CD4-positive, CD25-positive, alpha-beta regulatory T cell (primary cell): ENCODE measurements at regions not wholly inside any gene's neighbourhood (a gene's known extent, or its start where the extent isn't known, plus 50 kb on each side); places are given as distances from the start of the nearest gene placed in this dataset.
A peak's percentile ranks its signal among the peaks of the same experiment; 100 is the strongest.

Source experiments
- ATAC-seq, 2 donors: fragments of 150-1000 bp; cut with Tn5 transposase; one replicate each; pipeline ENCODE4 v1.10.0; 2021; ENCODE audit warnings: low read depth in 2 of 2, moderate number of reproducible peaks in 2 of 2, moderate library complexity in 1 of 2
- DNase-seq, 3 donors: peaks; one replicate each; pipeline versions ENCODE4 v3.0.0 to v3.0.0-alpha.2; 2012 to 2022; ENCODE audit warnings: mixed read lengths in 1 of 3
- H3K27ac ChIP-seq: one replicate; pipeline ENCODE4 v1.7.0; 2013; ENCODE audit warnings: mild to moderate bottlenecking, low read length; ENCODE audit not compliant: insufficient read depth, poor library complexity, severe bottlenecking
- H3K27me3 ChIP-seq: one replicate; pipeline ENCODE4 v1.7.0; 2013; ENCODE audit warnings: low read length; ENCODE audit not compliant: control insufficient read depth, insufficient read depth
- H3K36me3 ChIP-seq: one replicate; pipeline ENCODE4 v1.7.0; 2013; ENCODE audit warnings: mild to moderate bottlenecking, low read length, moderate library complexity; ENCODE audit not compliant: control insufficient read depth, insufficient read depth
- H3K4me1 ChIP-seq: 2 replicates; pipeline ENCODE4 v1.7.0; 2013; ENCODE audit warnings: mild to moderate bottlenecking, low read length; ENCODE audit not compliant: insufficient read depth, control insufficient read depth, poor library complexity, severe bottlenecking
- H3K4me3 ChIP-seq: one replicate; pipeline ENCODE4 v1.7.0; 2013; ENCODE audit warnings: low read depth, mild to moderate bottlenecking, low read length, moderate library complexity
- H3K9me3 ChIP-seq, 2 experiments: 1 replicate in 1 of 2; 2 replicates in 1 of 2; pipeline ENCODE4 v1.7.0; 2013; ENCODE audit warnings: low read length in 2 of 2, mild to moderate bottlenecking in 1 of 2, moderate library complexity in 1 of 2; ENCODE audit not compliant: control insufficient read depth in 2 of 2
- H3K27ac Mint-ChIP-seq, 3 donors: one replicate each; pipeline ENCODE4 v1.8.0; 2020 to 2022; ENCODE audit warnings: mild to moderate bottlenecking in 3 of 3, mixed read lengths in 3 of 3, moderate library complexity in 2 of 3
- H3K27me3 Mint-ChIP-seq: one replicate; pipeline ENCODE4 v1.8.0; 2022; ENCODE audit warnings: mild to moderate bottlenecking, mixed read lengths
- H3K36me3 Mint-ChIP-seq: one replicate; pipeline ENCODE4 v1.8.0; 2020; ENCODE audit warnings: mixed read lengths
- H3K4me1 Mint-ChIP-seq, 4 donors: one replicate each; pipeline ENCODE4 v1.8.0; 2020 to 2022; ENCODE audit warnings: mixed read lengths in 4 of 4, mild to moderate bottlenecking in 1 of 4
- H3K4me3 Mint-ChIP-seq, 4 donors: one replicate each; pipeline ENCODE4 v1.8.0; 2020 to 2022; ENCODE audit warnings: mild to moderate bottlenecking in 4 of 4, mixed read lengths in 4 of 4, moderate library complexity in 3 of 4
- H3K9me3 Mint-ChIP-seq, 7 donors: one replicate each; pipeline ENCODE4 v1.8.0; 2020 to 2022; ENCODE audit warnings: mixed read lengths in 7 of 7, mild to moderate bottlenecking in 3 of 7, moderate library complexity in 2 of 7

GRCh38 chr7:34333184-34333583, 324.8 kb upstream of the NPSR1 start:
- Histone ChIP-seq H3K36me3 (no peaks in the 10 kb centered on the region), H3K4me3 (no peak overlapping the region), H3K27me3 (no peaks in the 10 kb centered on the region), H3K27ac (no peak overlapping the region), H3K9me3 (no peaks in the 10 kb centered on the region), H3K4me1 (no peaks in the 10 kb centered on the region)
- peaks cover 0 to 11% (median 1%) of the 10 kb centered on the region in 7 donors for H3K9me3 Mint-ChIP-seq
- no peaks in the 10 kb centered on the region for H3K4me1 Mint-ChIP-seq
- no peak for DNase-seq
- H3K36me3 Mint-ChIP-seq = no peaks in the 10 kb centered on the region
- H3K4me3 Mint-ChIP-seq = no peak overlapping the region
- H3K27ac Mint-ChIP-seq = no peak overlapping the region
- ATAC-seq = no peak
- peaks cover 4% of the 10 kb centered on the region for H3K27me3 Mint-ChIP-seq

DNA sequence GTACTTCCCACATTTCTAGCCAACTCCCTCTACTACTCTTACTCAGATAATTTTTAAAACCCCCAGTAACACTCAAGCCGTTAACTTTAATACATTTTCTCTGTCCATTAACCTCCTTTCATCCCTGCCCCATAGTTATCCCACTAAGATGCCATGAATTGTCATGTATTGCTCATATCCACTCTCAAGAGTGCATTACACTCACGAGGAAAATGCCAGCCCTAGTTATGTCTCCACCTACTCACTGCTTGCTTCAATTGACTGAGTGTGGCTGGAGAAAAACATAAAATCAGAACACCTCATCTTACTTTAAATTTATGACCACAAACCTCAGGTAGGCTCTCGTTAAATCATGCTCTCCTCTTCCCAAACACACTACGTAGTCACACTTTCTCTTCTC, 324.1 kb upstream of the NPSR1 start:
- Histone ChIP-seq H3K27ac (no peak overlapping the region), H3K9me3 (no peaks in the 10 kb centered on the region), H3K36me3 (no peaks in the 10 kb centered on the region), H3K4me1 (no peaks in the 10 kb centered on the region), H3K27me3 (no peaks in the 10 kb centered on the region), H3K4me3 (no peak overlapping the region)
- H3K27ac Mint-ChIP-seq = peak overlapping the region in 1 of 3 donors; percentile 35
- H3K4me3 Mint-ChIP-seq = no peak overlapping the region
- H3K27me3 Mint-ChIP-seq = peaks cover 4% of the 10 kb centered on the region
- H3K9me3 Mint-ChIP-seq = peaks cover 0 to 15% (median 1%) of the 10 kb centered on the region in 7 donors
- ATAC-seq = no peak
- H3K36me3 Mint-ChIP-seq = no peaks in the 10 kb centered on the region
- DNase-seq = no peak
- no peaks in the 10 kb centered on the region for H3K4me1 Mint-ChIP-seq

DNA sequence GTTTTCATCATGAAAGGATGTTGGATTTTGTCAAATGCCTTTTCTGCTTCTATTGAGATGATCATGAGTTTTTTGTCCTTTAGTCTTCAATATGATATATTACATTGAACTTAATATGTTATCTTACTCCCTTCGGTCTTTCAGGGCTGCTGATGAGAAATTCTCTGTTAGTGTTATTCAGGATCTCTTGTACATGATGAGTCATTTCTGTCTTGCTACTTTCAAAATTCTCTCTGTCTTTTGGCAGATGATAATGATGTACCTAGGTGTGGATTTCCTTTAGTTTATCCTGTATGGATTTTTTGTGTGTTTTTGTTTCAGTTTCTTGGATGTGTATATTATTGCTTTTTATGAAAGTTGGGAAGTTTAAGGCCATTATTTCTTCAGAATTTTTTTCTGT, 320.9 kb upstream of the NPSR1 start:
- no peaks in the 10 kb centered on the region for H3K4me1 ChIP-seq
- Mint-ChIP-seq H3K27ac (peak overlapping the region in 1 of 3 donors; percentile 70), H3K4me1 (no peaks in the 10 kb centered on the region), H3K9me3 (peaks cover 0 to 19% (median 3%) of the 10 kb centered on the region in 7 donors), H3K36me3 (no peaks in the 10 kb centered on the region), H3K27me3 (peaks cover 4% of the 10 kb centered on the region), H3K4me3 (no peak overlapping the region)
- no peaks in the 10 kb centered on the region for H3K36me3 ChIP-seq
- H3K4me3 ChIP-seq = no peak overlapping the region
- no peak for DNase-seq
- no peaks in the 10 kb centered on the region for H3K27me3 ChIP-seq
- H3K9me3 ChIP-seq = no peaks in the 10 kb centered on the region
- H3K27ac ChIP-seq = no peak overlapping the region
- no peak for ATAC-seq

DNA sequence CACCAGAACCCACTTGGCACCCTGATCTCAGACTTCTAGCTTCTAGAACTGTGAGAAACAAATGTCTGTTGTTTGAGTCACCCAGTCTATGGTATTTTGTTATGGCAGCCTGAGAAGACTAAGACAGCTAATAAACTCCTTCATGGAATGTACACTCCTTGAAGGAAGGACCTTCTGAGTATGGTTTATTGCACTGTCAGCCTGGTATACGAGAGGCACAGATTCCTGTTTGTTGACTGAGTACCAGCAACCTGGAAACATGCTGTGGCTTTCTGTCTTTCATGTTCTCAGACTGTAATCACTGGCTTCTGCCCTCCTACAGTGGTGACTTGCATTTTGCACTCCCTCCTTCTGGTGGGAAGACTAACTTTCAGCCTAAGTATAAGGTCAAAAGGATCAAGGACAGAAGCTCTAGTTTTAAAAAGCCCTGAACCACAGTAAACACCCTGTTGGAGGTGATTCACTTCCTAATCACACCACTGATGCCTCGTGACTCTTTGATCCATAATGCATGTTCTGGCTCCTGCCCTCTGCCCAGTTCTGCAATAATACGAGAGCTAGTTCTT, 319.0 kb upstream of the NPSR1 start:
- Histone ChIP-seq H3K36me3 (no peaks in the 10 kb centered on the region), H3K4me3 (no peak overlapping the region), H3K9me3 (no peaks in the 10 kb centered on the region), H3K4me1 (no peaks in the 10 kb centered on the region), H3K27ac (no peak overlapping the region), H3K27me3 (no peaks in the 10 kb centered on the region)
- DNase-seq (no peak), ATAC-seq (no peak)
- no peaks in the 10 kb centered on the region for H3K36me3 Mint-ChIP-seq
- H3K27ac Mint-ChIP-seq = no peak overlapping the region
- no peak overlapping the region for H3K4me3 Mint-ChIP-seq
- peaks cover 4% of the 10 kb centered on the region for H3K27me3 Mint-ChIP-seq
- H3K9me3 Mint-ChIP-seq = peaks cover 0 to 19% (median 4%) of the 10 kb centered on the region in 7 donors
- H3K4me1 Mint-ChIP-seq = no peaks in the 10 kb centered on the region

DNA sequence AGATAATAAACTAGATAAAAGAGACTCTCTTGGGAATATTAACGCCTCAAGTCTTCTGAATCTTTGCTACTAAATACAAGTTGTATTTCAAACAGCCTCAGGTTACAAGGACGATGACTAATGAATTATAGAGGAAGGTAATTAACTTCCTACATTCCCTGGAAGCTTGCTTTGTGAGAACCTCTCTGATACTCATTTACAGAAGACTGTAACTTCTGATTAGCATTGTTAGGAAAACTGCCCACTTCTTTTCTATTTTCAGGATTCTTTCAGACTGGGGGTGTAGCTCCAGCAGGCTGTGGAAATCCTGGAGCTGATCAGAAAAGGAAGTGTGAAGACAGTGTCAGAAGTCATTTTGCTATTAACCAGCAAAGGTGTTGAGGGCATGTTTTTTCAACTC, 316.7 kb upstream of the NPSR1 start:
- Mint-ChIP-seq H3K4me1 (no peaks in the 10 kb centered on the region), H3K27ac (no peak overlapping the region), H3K27me3 (no peaks in the 10 kb centered on the region), H3K4me3 (no peak overlapping the region), H3K9me3 (peaks cover 0 to 17% (median 4%) of the 10 kb centered on the region in 7 donors), H3K36me3 (no peaks in the 10 kb centered on the region)
- Histone ChIP-seq H3K36me3 (no peaks in the 10 kb centered on the region), H3K27ac (no peak overlapping the region), H3K27me3 (no peaks in the 10 kb centered on the region), H3K4me1 (no peaks in the 10 kb centered on the region), H3K4me3 (no peak overlapping the region), H3K9me3 (no peaks in the 10 kb centered on the region)
- ATAC-seq = no peak
- no peak for DNase-seq

GRCh38 chr7:34342387-34342786, 315.6 kb upstream of the NPSR1 start:
- Histone ChIP-seq H3K4me1 (no peaks in the 10 kb centered on the region), H3K27ac (no peak overlapping the region), H3K36me3 (no peaks in the 10 kb centered on the region), H3K27me3 (no peaks in the 10 kb centered on the region), H3K4me3 (no peak overlapping the region), H3K9me3 (no peaks in the 10 kb centered on the region)
- no peaks in the 10 kb centered on the region for H3K36me3 Mint-ChIP-seq
- DNase-seq (no peak), ATAC-seq (no peak)
- no peak overlapping the region for H3K27ac Mint-ChIP-seq
- H3K4me1 Mint-ChIP-seq = no peaks in the 10 kb centered on the region
- H3K4me3 Mint-ChIP-seq = no peak overlapping the region
- peaks cover 0 to 13% (median 4%) of the 10 kb centered on the region in 7 donors for H3K9me3 Mint-ChIP-seq
- H3K27me3 Mint-ChIP-seq = no peaks in the 10 kb centered on the region

GRCh38 chr7:34343667-34344066, 314.4 kb upstream of the NPSR1 start:
- H3K4me3 Mint-ChIP-seq = no peak overlapping the region
- no peak overlapping the region for H3K27ac Mint-ChIP-seq
- Histone ChIP-seq H3K27ac (no peak overlapping the region), H3K9me3 (no peaks in the 10 kb centered on the region), H3K4me3 (no peak overlapping the region), H3K27me3 (no peaks in the 10 kb centered on the region), H3K36me3 (no peaks in the 10 kb centered on the region), H3K4me1 (no peaks in the 10 kb centered on the region)
- no peak for ATAC-seq
- H3K9me3 Mint-ChIP-seq = peaks cover 0 to 6% (median 4%) of the 10 kb centered on the region in 7 donors
- H3K27me3 Mint-ChIP-seq = no peaks in the 10 kb centered on the region
- no peaks in the 10 kb centered on the region for H3K4me1 Mint-ChIP-seq
- H3K36me3 Mint-ChIP-seq = no peaks in the 10 kb centered on the region
- no peak for DNase-seq

DNA sequence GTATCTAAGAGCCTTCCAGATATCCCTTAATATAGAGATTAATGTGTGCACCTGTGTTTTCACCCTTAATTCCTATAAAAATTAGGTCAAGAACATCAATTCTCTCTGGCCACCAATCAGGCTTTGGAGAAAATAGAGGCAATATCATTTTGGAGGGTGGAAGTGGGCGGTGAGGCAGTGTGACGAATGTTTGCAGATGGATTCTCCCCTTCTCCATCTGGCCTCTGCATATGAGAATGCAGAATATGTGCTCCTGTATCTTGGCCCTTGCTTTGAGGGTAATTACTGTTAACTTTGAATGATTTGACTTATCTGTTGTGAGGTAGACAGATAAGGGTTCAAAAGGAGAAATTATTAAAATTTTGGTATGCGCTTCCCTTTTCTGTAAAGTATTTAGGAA, 304.0 kb upstream of the NPSR1 start:
- ATAC-seq (no peak), DNase-seq (no peak)
- no peak overlapping the region for H3K4me3 ChIP-seq
- no peaks in the 10 kb centered on the region for H3K36me3 Mint-ChIP-seq
- no peaks in the 10 kb centered on the region for H3K9me3 ChIP-seq
- no peak overlapping the region for H3K27ac ChIP-seq
- H3K4me3 Mint-ChIP-seq = no peak overlapping the region
- no peak overlapping the region for H3K27ac Mint-ChIP-seq
- no peaks in the 10 kb centered on the region for H3K27me3 ChIP-seq
- H3K27me3 Mint-ChIP-seq = no peaks in the 10 kb centered on the region
- H3K36me3 ChIP-seq = no peaks in the 10 kb centered on the region
- peaks cover 0 to 12% (median 0%) of the 10 kb centered on the region in 7 donors for H3K9me3 Mint-ChIP-seq
- no peaks in the 10 kb centered on the region for H3K4me1 ChIP-seq
- H3K4me1 Mint-ChIP-seq = no peaks in the 10 kb centered on the region
